Neural cell (in vitro differentiated cells): ENCODE measurements at regions not wholly inside any gene's neighbourhood (a gene's known extent, or its start where the extent isn't known, plus 50 kb on each side); places are given as distances from the start of the nearest gene placed in this dataset.

Experiments
- H2AFZ ChIP-seq: fragments of 200-600, 300-800 bp; sonication (generic), shearing (Covaris generic); 2 replicates; pipeline ENCODE4 v1.6.0; 2014; ENCODE audit warnings: low read depth, mild to moderate bottlenecking, antibody characterized with exemption, low read length, moderate library complexity
- H3F3A ChIP-seq: fragments of 200-600 bp; shearing (Covaris generic); 2 replicates; pipeline ENCODE4 v1.6.1; 2016; ENCODE audit warnings: mild to moderate bottlenecking, moderate library complexity, mixed read lengths, antibody characterized with exemption, low read length; ENCODE audit not compliant: insufficient read depth, poor library complexity, severe bottlenecking
- H3K27ac ChIP-seq: fragments of 200-600, 300-800 bp; sonication (generic), shearing (Covaris generic); 2 replicates; pipeline ENCODE4 v1.5.1; 2014; ENCODE audit warnings: mild to moderate bottlenecking, low read length, moderate library complexity
- H3K27me3 ChIP-seq: fragments of 300-800, 200-600 bp; sonication (generic), shearing (Covaris generic); 2 replicates; pipeline ENCODE4 v1.6.0; 2014; ENCODE audit warnings: mild to moderate bottlenecking, low read depth, low read length, moderate library complexity; ENCODE audit not compliant: insufficient read depth
- H3K36me3 ChIP-seq: fragments of 300-800, 200-600 bp; sonication (generic), shearing (Covaris generic); 2 replicates; pipeline ENCODE4 v1.5.1; 2014; ENCODE audit warnings: mild to moderate bottlenecking, antibody characterized with exemption, low read length, moderate library complexity; ENCODE audit not compliant: insufficient read depth
- H3K4me2 ChIP-seq: fragments of 300-800, 200-600 bp; sonication (generic), shearing (Covaris generic); 2 replicates; pipeline ENCODE4 v1.6.0; 2014; ENCODE audit warnings: mild to moderate bottlenecking, low read length
- H3K4me3 ChIP-seq: fragments of 300-800, 200-600 bp; sonication (generic), shearing (Covaris generic); 2 replicates; pipeline ENCODE4 v1.5.1; 2014; ENCODE audit warnings: mild to moderate bottlenecking, low read length, moderate library complexity
- H3K79me2 ChIP-seq: fragments of 200-600 bp; shearing (Covaris generic); replicated peaks from 2 replicates; pipeline ENCODE4 v1.6.0; 2014; ENCODE audit warnings: mild to moderate bottlenecking, low read length, moderate library complexity; ENCODE audit not compliant: insufficient read depth
- H3K9ac ChIP-seq: fragments of 300-800, 200-600 bp; sonication (generic), shearing (Covaris generic); 2 replicates; pipeline ENCODE4 v1.6.1; 2016; ENCODE audit warnings: mild to moderate bottlenecking, low read length, mixed read lengths
- H3K9me2 ChIP-seq: fragments of 200-600 bp; shearing (Covaris generic); 2 replicates; pipeline ENCODE4 v1.6.1; 2016; ENCODE audit warnings: mild to moderate bottlenecking, low read length, mixed read lengths; ENCODE audit not compliant: insufficient read depth
- H3K9me3 ChIP-seq: fragments of 200-600, 300-800 bp; sonication (generic), shearing (Covaris generic); 2 replicates; pipeline ENCODE4 v1.6.1; 2016; ENCODE audit warnings: mild to moderate bottlenecking, mixed run types, low read length, moderate library complexity, mixed read lengths
- H4K20me1 ChIP-seq: fragments of 200-600 bp; shearing (Covaris generic); 2 replicates; pipeline ENCODE4 v1.6.1; 2016; ENCODE audit warnings: mild to moderate bottlenecking, mixed run types; ENCODE audit not compliant: insufficient read depth
- CTCF ChIP-seq: fragments of 450-650 bp; IDR thresholded peaks from 2 replicates; pipeline ENCODE4 v1.5.1; 2014; ENCODE audit warnings: antibody characterized with exemption, mild to moderate bottlenecking, moderate library complexity; ENCODE audit not compliant: poor library complexity, severe bottlenecking
- EP300 ChIP-seq: fragments of 450-650 bp; conservative IDR thresholded peaks from 2 replicates; pipeline ENCODE4 v1.6.1; 2014; ENCODE audit warnings: antibody characterized with exemption, mild to moderate bottlenecking, moderate library complexity; ENCODE audit not compliant: poor library complexity, severe bottlenecking
- EZH2 ChIP-seq: fragments of 200-600, 300-800 bp; shearing (Covaris generic), sonication (generic); IDR thresholded peaks from 2 replicates; pipeline ENCODE4 v1.6.1; 2014; ENCODE audit warnings: antibody characterized with exemption, low read length, borderline replicate concordance, mild to moderate bottlenecking; ENCODE audit not compliant: insufficient read depth, poor library complexity, severe bottlenecking
- MXI1 ChIP-seq: fragments of 450-650 bp; conservative IDR thresholded peaks from 2 replicates; pipeline ENCODE4 v1.6.1; 2014; ENCODE audit warnings: antibody characterized with exemption, mild to moderate bottlenecking; ENCODE audit not compliant: poor library complexity, severe bottlenecking
- POLR2AphosphoS5 ChIP-seq: IDR thresholded peaks from 2 replicates; pipeline ENCODE4 v1.6.1; 2012
- RAD21 ChIP-seq: fragments of 450-650 bp; conservative IDR thresholded peaks from 2 replicates; pipeline ENCODE4 v1.6.1; 2014; ENCODE audit warnings: antibody characterized with exemption, mild to moderate bottlenecking, moderate library complexity
- REST ChIP-seq: IDR thresholded peaks from 2 replicates; pipeline ENCODE4 v1.6.1; 2012; ENCODE audit warnings: borderline replicate concordance
- SMC3 ChIP-seq: fragments of 450-650 bp; conservative IDR thresholded peaks from 2 replicates; pipeline ENCODE4 v1.6.1; 2014; ENCODE audit warnings: antibody characterized with exemption, mild to moderate bottlenecking, moderate library complexity; ENCODE audit not compliant: poor library complexity
- TAF1 ChIP-seq: IDR thresholded peaks from 2 replicates; pipeline ENCODE4 v1.6.1; 2012; ENCODE audit warnings: low read depth

- TF ChIP-seq RAD21, result no peak
- no peak for TF ChIP-seq MXI1
- TF ChIP-seq CTCF, result no peak
- no peak for TF ChIP-seq EP300
- no peak for TF ChIP-seq POLR2AphosphoS5
- no peak for TF ChIP-seq SMC3
- Histone ChIP-seq H3K9me2 (no peaks in the 10 kb centered on the region), H3K9me3 (no peaks in the 10 kb centered on the region), H3K79me2 (no peaks in the 10 kb centered on the region), H3K4me2 (no peak overlapping the region), H3K4me3 (no peak overlapping the region), H3K9ac (no peak overlapping the region), H3K36me3 (no peaks in the 10 kb centered on the region), H2AFZ (no peak overlapping the region), H3K27me3 (no peaks in the 10 kb centered on the region), H3F3A (no peaks in the 10 kb centered on the region), H4K20me1 (no peaks in the 10 kb centered on the region), H3K27ac (no peak overlapping the region)
These were observed 271.4 kb upstream of the LUZP2 start for GRCh38 chr11:24225501-24225900.

GRCh38 chr11:24226606-24227005, 270.2 kb upstream of the LUZP2 start:
- Histone ChIP-seq H3K36me3 (no peaks in the 10 kb centered on the region), H3K27me3 (no peaks in the 10 kb centered on the region), H2AFZ (no peak overlapping the region), H3K9ac (no peak overlapping the region), H4K20me1 (no peaks in the 10 kb centered on the region), H3K27ac (no peak overlapping the region), H3K4me2 (no peak overlapping the region), H3F3A (no peaks in the 10 kb centered on the region), H3K9me3 (no peaks in the 10 kb centered on the region), H3K9me2 (no peaks in the 10 kb centered on the region), H3K4me3 (no peak overlapping the region), H3K79me2 (no peaks in the 10 kb centered on the region)
- TF ChIP-seq SMC3 (no peak), CTCF (no peak), MXI1 (no peak), EP300 (no peak), TAF1 (no peak), EZH2 (no peak), RAD21 (no peak), POLR2AphosphoS5 (no peak), REST (no peak)
